ENCODE measurements at regions not wholly inside any gene's neighbourhood (a gene's known extent, or its start where the extent isn't known, plus 50 kb on each side); places are given as distances from the start of the nearest gene placed in this dataset.

DNA sequence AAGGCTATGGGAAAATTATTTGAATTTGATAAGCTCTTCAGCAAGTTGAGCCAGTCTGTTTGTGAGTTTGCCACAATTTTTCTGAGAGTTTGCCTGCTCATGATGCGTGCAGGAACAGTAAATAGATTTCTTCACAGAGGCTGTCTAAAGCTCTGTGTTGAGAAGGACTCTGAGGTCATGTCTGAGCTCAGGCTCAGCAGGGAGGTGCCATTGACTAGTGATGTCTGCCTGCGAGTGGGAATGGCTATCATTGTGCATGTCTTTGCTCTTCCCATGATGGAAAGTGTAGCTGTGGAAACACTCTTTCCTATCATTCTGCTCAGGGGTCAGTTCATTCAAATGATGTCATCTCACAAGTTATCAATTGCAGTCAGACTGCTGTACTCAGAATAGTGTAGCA, 142.8 kb downstream of the RASEF start:
- TF ChIP-seq, protein P1, sequence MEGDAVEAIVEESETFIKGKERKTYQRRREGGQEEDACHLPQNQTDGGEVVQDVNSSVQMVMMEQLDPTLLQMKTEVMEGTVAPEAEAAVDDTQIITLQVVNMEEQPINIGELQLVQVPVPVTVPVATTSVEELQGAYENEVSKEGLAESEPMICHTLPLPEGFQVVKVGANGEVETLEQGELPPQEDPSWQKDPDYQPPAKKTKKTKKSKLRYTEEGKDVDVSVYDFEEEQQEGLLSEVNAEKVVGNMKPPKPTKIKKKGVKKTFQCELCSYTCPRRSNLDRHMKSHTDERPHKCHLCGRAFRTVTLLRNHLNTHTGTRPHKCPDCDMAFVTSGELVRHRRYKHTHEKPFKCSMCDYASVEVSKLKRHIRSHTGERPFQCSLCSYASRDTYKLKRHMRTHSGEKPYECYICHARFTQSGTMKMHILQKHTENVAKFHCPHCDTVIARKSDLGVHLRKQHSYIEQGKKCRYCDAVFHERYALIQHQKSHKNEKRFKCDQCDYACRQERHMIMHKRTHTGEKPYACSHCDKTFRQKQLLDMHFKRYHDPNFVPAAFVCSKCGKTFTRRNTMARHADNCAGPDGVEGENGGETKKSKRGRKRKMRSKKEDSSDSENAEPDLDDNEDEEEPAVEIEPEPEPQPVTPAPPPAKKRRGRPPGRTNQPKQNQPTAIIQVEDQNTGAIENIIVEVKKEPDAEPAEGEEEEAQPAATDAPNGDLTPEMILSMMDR (IDR thresholded peaks at IDR 0.05; ENCODE audit: low read depth, low read length), result no peak
- DNase-seq (ENCODE audit: low read depth in 2 of 2), result no peak
- H3K4me3 ChIP-seq (replicated peaks in 1 of 2; ENCODE audit: low read depth in 2 of 2, low read length in 2 of 2), result no peak overlapping the region

DNA sequence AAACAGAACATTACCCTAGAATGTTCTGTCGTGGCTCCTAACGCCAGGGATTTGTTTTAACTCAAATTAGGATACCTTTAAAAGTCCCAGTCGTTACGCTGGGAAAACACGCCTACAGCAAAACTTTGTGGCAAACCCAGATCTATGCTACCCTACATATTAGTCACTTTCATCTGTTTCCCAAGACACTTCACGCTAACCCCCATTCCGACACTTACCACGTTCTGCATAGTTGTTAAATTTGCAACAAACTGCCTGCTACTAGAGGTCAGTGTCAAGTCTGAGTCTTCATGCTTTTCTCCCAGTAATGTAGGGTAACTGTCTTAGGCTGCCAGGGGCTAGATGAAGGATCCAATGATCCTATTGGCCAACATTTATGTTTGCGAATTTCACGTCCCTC, 140.3 kb downstream of the RASEF start:
- no peak overlapping the region for H3K4me3 ChIP-seq (replicated peaks in 1 of 2; ENCODE audit: low read depth in 2 of 2, low read length in 2 of 2)
- no peak for DNase-seq (ENCODE audit: low read depth in 2 of 2)
- TF ChIP-seq, protein P1 (IDR thresholded peaks at IDR 0.05; ENCODE audit: low read depth, low read length), result no peak

DNA sequence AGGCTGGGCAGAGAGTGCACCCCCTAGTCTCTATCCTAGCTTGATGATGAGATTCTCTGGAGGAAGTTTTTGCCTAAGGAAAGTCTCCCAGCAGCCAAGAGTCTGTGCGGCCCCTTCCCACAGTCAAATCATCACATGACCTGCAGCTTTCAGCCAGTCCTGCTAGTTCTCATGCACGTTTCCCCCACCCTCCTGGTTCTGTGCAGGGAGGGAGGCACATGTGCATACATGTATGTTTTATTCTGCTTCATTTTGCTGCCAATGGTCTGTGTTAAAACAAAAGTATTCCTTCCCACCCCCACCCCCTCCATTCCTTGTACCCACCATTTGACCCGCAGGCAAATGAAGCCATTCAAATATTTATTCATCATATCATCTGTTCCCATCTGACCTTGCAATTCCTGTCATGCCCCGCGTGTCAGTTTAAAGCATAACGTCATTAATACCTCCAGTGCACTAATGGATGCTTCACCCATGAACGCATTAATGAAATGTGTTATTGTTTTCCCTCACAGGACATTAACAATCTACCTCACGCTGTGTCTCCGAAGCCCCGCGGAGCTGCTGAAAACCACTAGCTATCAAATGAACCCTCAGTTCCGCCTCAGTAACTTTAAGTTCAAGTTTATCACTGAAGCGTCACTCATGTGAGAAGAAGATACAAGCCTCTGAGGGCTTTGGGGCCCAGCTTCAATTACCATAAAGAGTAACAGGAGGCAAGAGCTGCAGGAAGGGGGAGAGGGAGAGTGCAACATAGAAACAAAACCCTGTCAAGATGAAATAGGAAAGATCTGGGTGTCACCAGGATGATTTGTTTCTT, 139.6 kb downstream of the RASEF start:
- no peak for DNase-seq (ENCODE audit: low read depth in 2 of 2)
- TF ChIP-seq, protein P1 (IDR thresholded peaks at IDR 0.05; ENCODE audit: low read depth, low read length), result no peak
- no peak overlapping the region for H3K4me3 ChIP-seq (replicated peaks in 1 of 2; ENCODE audit: low read depth in 2 of 2, low read length in 2 of 2)

DNA sequence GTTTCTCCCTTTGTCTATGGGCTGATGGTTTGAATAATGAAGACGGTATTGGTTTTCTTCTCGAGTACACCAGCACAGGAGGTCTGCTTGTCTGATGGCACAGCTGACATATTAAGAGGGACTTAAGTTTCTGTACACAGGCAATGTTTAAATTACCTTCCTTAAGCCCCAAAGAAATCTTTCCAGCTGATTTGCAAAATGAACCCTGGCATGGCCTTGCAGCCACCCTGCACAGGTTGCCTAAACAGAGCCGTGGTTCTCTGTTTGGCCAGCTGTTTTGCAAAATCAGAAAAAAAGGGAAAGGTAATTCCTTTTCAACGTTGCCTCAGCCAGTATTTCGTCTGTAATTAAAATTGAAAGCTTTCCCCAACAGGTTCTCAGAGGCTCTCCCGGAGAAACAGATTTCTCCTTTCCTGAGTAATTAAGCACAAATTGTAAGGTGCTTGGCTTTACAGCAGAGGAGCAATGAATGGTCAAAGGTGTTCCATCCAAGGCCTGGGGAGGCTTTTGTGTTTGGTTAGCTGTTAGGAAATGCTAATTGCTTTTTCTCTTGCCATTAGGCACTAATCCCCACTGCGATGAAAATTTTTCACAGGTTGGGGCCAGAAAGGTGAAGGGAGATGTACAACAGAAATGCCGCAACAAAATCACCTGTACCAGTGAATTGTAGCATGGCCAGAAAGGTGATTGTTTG, 138.9 kb downstream of the RASEF start:
- no peak overlapping the region for H3K4me3 ChIP-seq (replicated peaks in 1 of 2; ENCODE audit: low read depth in 2 of 2, low read length in 2 of 2)
- TF ChIP-seq, protein P1 (IDR thresholded peaks at IDR 0.05; ENCODE audit: low read depth, low read length), result no peak
- no peak for DNase-seq (ENCODE audit: low read depth in 2 of 2)

Data from cardiac fibroblast (primary cell).